MCF 10A (cell line): ENCODE measurements at regions not wholly inside any gene's neighbourhood (a gene's known extent, or its start where the extent isn't known, plus 50 kb on each side); places are given as distances from the start of the nearest gene placed in this dataset.

Experiments used
- BruUV-seq: library from RNA; stranded (reverse); fragments of 400-500 nt; replicated peaks from 2 replicates; lab custom pipeline; 2021; lab: Mats Ljungman, UMichigan
- CTCF ChIA-PET: fragments of 300-600 bp; sonication (Branson Sonifier 250); formaldehyde crosslinking; extraction: SDS; loops from one replicate; lab custom pipeline; 2021; ENCODE audit warnings: antibody characterized with exemption, inconsistent platforms; lab: Yijun Ruan, JAX
- POLR2A ChIA-PET: fragments of 300-600, 350-650 bp; sonication (Branson Sonifier 250); formaldehyde crosslinking; extraction: SDS; loops from one replicate; lab custom pipeline; 2020; ENCODE audit warnings: antibody characterized with exemption, inconsistent platforms; lab: Yijun Ruan, JAX
- DNase-seq: peaks from one replicate; pipeline ENCODE4 v3.0.0-alpha.2; 2018; ENCODE audit not compliant: unreplicated experiment
- H3K27ac Mint-ChIP-seq: one replicate; pipeline ENCODE4 v1.8.0; 2022; ENCODE audit warnings: mild to moderate bottlenecking, low read depth, mixed read lengths; ENCODE audit not compliant: unreplicated experiment
- H3K27me3 Mint-ChIP-seq: one replicate; pipeline ENCODE4 v1.8.0; 2022; ENCODE audit warnings: mixed read lengths; ENCODE audit not compliant: insufficient read depth, unreplicated experiment
- H3K36me3 Mint-ChIP-seq: one replicate; pipeline ENCODE4 v1.8.0; 2022; ENCODE audit warnings: mild to moderate bottlenecking, moderate library complexity, mixed read lengths; ENCODE audit not compliant: insufficient read depth, unreplicated experiment
- H3K4me1 Mint-ChIP-seq: one replicate; pipeline ENCODE4 v1.8.0; 2022; ENCODE audit warnings: mixed read lengths; ENCODE audit not compliant: insufficient read depth, unreplicated experiment
- H3K4me3 Mint-ChIP-seq: one replicate; pipeline ENCODE4 v1.8.0; 2022; ENCODE audit warnings: mild to moderate bottlenecking, moderate library complexity, mixed read lengths; ENCODE audit not compliant: unreplicated experiment
- H3K9me3 Mint-ChIP-seq: one replicate; pipeline ENCODE4 v1.8.0; 2022; ENCODE audit warnings: mixed read lengths; ENCODE audit not compliant: unreplicated experiment
- intact Hi-C: fragments of 100-400 bp; cut with micrococcal nuclease; formaldehyde crosslinking; loops from 2 replicates; pipeline ENCODE4 v1.14.1; 2022
- TF ChIP-seq, protein P1 (sequence below): fragments of 200-600 bp; IDR thresholded peaks from one replicate; pipeline ENCODE4 v1.8.0; 2022; ENCODE audit warnings: antibody characterized with exemption, mild to moderate bottlenecking; ENCODE audit not compliant: unreplicated experiment

DNA sequence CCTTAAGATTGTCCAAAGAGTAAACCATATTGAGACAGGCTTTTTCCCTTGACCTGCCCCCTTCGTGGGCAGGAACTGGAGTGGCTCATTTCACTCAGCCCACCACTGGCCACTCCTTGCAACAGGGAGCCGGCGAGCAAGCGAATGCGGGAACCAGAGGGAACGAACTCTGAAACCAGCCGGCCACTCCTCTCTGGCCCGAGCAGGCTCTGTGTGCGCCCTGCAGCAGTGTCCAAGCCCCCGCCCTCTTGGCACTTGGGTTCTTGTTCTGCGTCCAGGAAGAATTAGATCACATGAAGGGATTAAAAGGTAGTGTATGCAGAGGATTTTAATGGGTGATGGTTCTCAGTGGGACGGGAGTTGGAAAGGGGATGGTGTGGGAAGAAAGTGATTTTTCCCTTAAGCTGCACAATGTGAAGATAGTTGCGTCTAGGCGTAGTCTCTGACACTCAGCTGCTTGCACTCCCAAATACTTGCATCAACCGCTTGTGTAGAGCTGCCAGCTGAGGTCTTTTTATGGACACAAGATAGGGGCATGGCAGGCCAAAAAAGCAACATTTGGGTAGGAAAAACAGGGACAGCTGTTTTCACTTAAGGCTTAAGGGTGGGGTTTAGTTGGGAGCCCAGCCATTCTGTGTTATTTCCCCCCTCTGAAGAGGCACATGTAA is 1209.7 kb upstream of the PCDH20 start:
- Mint-ChIP-seq H3K4me3 (no peak overlapping the region), H3K27me3 (peaks cover 4% of the 10 kb centered on the region), H3K27ac (no peak overlapping the region), H3K9me3 (no peaks in the 10 kb centered on the region), H3K4me1 (no peaks in the 10 kb centered on the region), H3K36me3 (no peaks in the 10 kb centered on the region)
- DNase-seq, result no peak
- ChIA-PET CTCF (no interaction called here), POLR2A (no interaction called here)
- BruUV-seq, result no TSS peak
- intact Hi-C loops, result no loop called here
- TF ChIP-seq, protein P1, sequence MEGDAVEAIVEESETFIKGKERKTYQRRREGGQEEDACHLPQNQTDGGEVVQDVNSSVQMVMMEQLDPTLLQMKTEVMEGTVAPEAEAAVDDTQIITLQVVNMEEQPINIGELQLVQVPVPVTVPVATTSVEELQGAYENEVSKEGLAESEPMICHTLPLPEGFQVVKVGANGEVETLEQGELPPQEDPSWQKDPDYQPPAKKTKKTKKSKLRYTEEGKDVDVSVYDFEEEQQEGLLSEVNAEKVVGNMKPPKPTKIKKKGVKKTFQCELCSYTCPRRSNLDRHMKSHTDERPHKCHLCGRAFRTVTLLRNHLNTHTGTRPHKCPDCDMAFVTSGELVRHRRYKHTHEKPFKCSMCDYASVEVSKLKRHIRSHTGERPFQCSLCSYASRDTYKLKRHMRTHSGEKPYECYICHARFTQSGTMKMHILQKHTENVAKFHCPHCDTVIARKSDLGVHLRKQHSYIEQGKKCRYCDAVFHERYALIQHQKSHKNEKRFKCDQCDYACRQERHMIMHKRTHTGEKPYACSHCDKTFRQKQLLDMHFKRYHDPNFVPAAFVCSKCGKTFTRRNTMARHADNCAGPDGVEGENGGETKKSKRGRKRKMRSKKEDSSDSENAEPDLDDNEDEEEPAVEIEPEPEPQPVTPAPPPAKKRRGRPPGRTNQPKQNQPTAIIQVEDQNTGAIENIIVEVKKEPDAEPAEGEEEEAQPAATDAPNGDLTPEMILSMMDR, result no peak

- no peaks in the 10 kb centered on the region for H3K27me3 Mint-ChIP-seq
- peaks cover 5% of the 10 kb centered on the region for H3K9me3 Mint-ChIP-seq
- no peaks in the 10 kb centered on the region for H3K4me1 Mint-ChIP-seq
- intact Hi-C loops, result no loop called here
- H3K36me3 Mint-ChIP-seq, result no peaks in the 10 kb centered on the region
- H3K4me3 Mint-ChIP-seq, result no peak overlapping the region
- CTCF ChIA-PET, result no interaction called here
- H3K27ac Mint-ChIP-seq, result no peak overlapping the region
- DNase-seq, result no peak
- POLR2A ChIA-PET, result no interaction called here
- BruUV-seq, result no TSS peak
- TF ChIP-seq, protein P1, result no peak
Observed at GRCh38 chr13:62613819-62614218, 1198.2 kb upstream of the PCDH20 start.

GRCh38 chr13:62611343-62611742 is 1195.7 kb upstream of the PCDH20 start:
- BruUV-seq, result no TSS peak
- Mint-ChIP-seq H3K27me3 (no peaks in the 10 kb centered on the region), H3K36me3 (no peaks in the 10 kb centered on the region), H3K9me3 (peaks cover 18% of the 10 kb centered on the region), H3K4me1 (no peaks in the 10 kb centered on the region), H3K27ac (no peak overlapping the region), H3K4me3 (no peak overlapping the region)
- intact Hi-C loops, result no loop called here
- ChIA-PET CTCF (interaction anchor here (0.6 to 1.4 kb wide), 2 partner anchors 18 to 36 kb away, joined by 3 read pairs; no protein-coding TSS in a partner anchor), POLR2A (no interaction called here)
- TF ChIP-seq, protein P1, result no peak
- no peak for DNase-seq

- Mint-ChIP-seq H3K27ac (no peak overlapping the region), H3K27me3 (peaks cover 14% of the 10 kb centered on the region), H3K9me3 (no peaks in the 10 kb centered on the region), H3K4me3 (no peak overlapping the region), H3K4me1 (no peaks in the 10 kb centered on the region), H3K36me3 (no peaks in the 10 kb centered on the region)
- BruUV-seq, result no TSS peak
- TF ChIP-seq, protein P1, result no peak
- ChIA-PET POLR2A (no interaction called here), CTCF (no interaction called here)
- no peak for DNase-seq
- intact Hi-C loops, result no loop called here
Observed at GRCh38 chr13:62598708-62599107, 1183.1 kb upstream of the PCDH20 start.
